ENCODE measurements at regions not wholly inside any gene's neighbourhood (a gene's known extent, or its start where the extent isn't known, plus 50 kb on each side); places are given as distances from the start of the nearest gene placed in this dataset.

DNA sequence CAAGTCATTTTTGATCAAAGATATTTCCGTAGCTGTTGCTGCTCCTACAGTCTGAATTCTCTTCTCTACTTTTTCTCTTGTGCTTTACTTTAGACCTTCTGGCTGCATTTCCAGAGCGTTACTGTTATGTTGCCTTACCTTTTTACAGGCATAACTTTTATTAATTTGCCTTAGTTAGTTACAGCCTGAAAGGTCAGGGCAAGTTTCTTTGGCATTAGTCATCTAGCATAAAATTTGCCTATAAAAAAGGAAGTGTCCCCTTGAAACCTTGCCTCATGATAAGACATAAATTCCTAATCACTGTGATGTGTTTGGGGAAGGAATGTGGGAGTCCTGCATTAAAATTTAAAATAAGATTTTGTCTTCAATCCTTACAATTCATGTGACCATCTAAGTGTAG is 618.5 kb downstream of the NR2F2 start:
- TF ChIP-seq, protein P1, sequence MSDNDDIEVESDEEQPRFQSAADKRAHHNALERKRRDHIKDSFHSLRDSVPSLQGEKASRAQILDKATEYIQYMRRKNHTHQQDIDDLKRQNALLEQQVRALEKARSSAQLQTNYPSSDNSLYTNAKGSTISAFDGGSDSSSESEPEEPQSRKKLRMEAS (IDR thresholded peaks at IDR 0.05): no peak
- TF ChIP-seq TAF1 (IDR thresholded peaks at IDR 0.05; ENCODE audit: low read depth): no peak
- no peak for TF ChIP-seq YY1 (IDR thresholded peaks at IDR 0.05; ENCODE audit: low read depth)
- no peak for TF ChIP-seq RAD21 (IDR thresholded peaks at IDR 0.05; ENCODE audit: low read depth)
- TF ChIP-seq NFIC (IDR thresholded peaks at IDR 0.05): no peak
- no peak for TF ChIP-seq TCF12 (IDR thresholded peaks at IDR 0.05; ENCODE audit: low read depth)
- TF ChIP-seq, protein P2, sequence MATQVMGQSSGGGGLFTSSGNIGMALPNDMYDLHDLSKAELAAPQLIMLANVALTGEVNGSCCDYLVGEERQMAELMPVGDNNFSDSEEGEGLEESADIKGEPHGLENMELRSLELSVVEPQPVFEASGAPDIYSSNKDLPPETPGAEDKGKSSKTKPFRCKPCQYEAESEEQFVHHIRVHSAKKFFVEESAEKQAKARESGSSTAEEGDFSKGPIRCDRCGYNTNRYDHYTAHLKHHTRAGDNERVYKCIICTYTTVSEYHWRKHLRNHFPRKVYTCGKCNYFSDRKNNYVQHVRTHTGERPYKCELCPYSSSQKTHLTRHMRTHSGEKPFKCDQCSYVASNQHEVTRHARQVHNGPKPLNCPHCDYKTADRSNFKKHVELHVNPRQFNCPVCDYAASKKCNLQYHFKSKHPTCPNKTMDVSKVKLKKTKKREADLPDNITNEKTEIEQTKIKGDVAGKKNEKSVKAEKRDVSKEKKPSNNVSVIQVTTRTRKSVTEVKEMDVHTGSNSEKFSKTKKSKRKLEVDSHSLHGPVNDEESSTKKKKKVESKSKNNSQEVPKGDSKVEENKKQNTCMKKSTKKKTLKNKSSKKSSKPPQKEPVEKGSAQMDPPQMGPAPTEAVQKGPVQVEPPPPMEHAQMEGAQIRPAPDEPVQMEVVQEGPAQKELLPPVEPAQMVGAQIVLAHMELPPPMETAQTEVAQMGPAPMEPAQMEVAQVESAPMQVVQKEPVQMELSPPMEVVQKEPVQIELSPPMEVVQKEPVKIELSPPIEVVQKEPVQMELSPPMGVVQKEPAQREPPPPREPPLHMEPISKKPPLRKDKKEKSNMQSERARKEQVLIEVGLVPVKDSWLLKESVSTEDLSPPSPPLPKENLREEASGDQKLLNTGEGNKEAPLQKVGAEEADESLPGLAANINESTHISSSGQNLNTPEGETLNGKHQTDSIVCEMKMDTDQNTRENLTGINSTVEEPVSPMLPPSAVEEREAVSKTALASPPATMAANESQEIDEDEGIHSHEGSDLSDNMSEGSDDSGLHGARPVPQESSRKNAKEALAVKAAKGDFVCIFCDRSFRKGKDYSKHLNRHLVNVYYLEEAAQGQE (IDR thresholded peaks at IDR 0.05; ENCODE audit: low read depth): no peak
